ENCODE measurements at regions not wholly inside any gene's neighbourhood (a gene's known extent, or its start where the extent isn't known, plus 50 kb on each side); places are given as distances from the start of the nearest gene placed in this dataset.

DNA sequence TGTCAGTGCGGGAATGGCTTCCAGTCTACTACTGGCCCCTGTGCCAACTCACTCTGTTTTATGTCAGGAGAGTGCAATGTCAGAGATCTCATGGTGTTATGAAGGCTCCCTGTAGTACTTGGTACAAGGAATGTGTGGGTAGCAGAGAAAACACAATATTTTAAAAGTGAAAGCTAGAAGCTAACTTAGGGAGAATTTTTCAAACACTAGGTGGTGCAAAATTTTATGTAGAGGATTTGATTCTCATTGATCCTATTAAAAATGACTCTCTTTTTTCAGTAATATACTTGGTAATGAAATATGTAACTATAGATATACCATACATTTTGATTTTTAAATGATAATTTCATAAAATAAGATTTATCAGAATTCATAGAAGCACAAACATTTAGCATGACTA, 134.7 kb downstream of the JRKL start:
- Histone ChIP-seq H3F3A (ENCODE audit: insufficient read depth, low read length) (no peaks in the 10 kb centered on the region), H3K9me2 (ENCODE audit: low read depth, low read length) (no peaks in the 10 kb centered on the region), H3K9ac (ENCODE audit: low read length) (no peak overlapping the region), H3K4me1 (ENCODE audit: insufficient read depth, low read length, severe bottlenecking) (no peaks in the 10 kb centered on the region), H2AFZ (ENCODE audit: low read length) (no peak overlapping the region), H3K27ac (ENCODE audit: low read depth, low read length, poor library complexity, severe bottlenecking) (no peak overlapping the region), H3K36me3 (ENCODE audit: insufficient read depth, low read length) (no peaks in the 10 kb centered on the region), H3K4me2 (ENCODE audit: low read length) (no peak overlapping the region), H3K79me2 (ENCODE audit: insufficient read depth, low read length) (no peaks in the 10 kb centered on the region), H4K20me1 (ENCODE audit: insufficient read depth, low read length) (no peaks in the 10 kb centered on the region), H3K9me3 (ENCODE audit: low read length) (no peaks in the 10 kb centered on the region), H3K27me3 (ENCODE audit: insufficient read depth, low read length) (no peaks in the 10 kb centered on the region), H3K4me3 (ENCODE audit: low read depth, low read length, poor library complexity, severe bottlenecking) (no peak overlapping the region)
- TF ChIP-seq CTCF (IDR thresholded peaks at IDR 0.05; ENCODE audit: low read length) (0 out of 2 replicates have a peak, but pooled peaks have one; percentile 9), EZH2 (IDR thresholded peaks at IDR 0.05; ENCODE audit: borderline replicate concordance, low read length) (no peak)

GRCh38 chr11:96530473-96530872, 140.7 kb downstream of the JRKL start:
- Histone ChIP-seq H3K27ac (ENCODE audit: low read depth, low read length, poor library complexity, severe bottlenecking) (no peak overlapping the region), H3F3A (ENCODE audit: insufficient read depth, low read length) (no peaks in the 10 kb centered on the region), H3K4me1 (ENCODE audit: insufficient read depth, low read length, severe bottlenecking) (no peaks in the 10 kb centered on the region), H4K20me1 (ENCODE audit: insufficient read depth, low read length) (no peaks in the 10 kb centered on the region), H3K4me2 (ENCODE audit: low read length) (no peak overlapping the region), H3K79me2 (ENCODE audit: insufficient read depth, low read length) (no peaks in the 10 kb centered on the region), H3K9me3 (ENCODE audit: low read length) (no peaks in the 10 kb centered on the region), H3K9ac (ENCODE audit: low read length) (no peak overlapping the region), H3K4me3 (ENCODE audit: low read depth, low read length, poor library complexity, severe bottlenecking) (no peak overlapping the region), H2AFZ (ENCODE audit: low read length) (no peak overlapping the region), H3K9me2 (ENCODE audit: low read depth, low read length) (no peaks in the 10 kb centered on the region), H3K36me3 (ENCODE audit: insufficient read depth, low read length) (no peaks in the 10 kb centered on the region), H3K27me3 (ENCODE audit: insufficient read depth, low read length) (no peaks in the 10 kb centered on the region)
- no peak for TF ChIP-seq CTCF (IDR thresholded peaks at IDR 0.05; ENCODE audit: low read length)
- TF ChIP-seq EZH2 (IDR thresholded peaks at IDR 0.05; ENCODE audit: borderline replicate concordance, low read length), result no peak

GRCh38 chr11:96538104-96538503, 148.3 kb downstream of the JRKL start:
- Histone ChIP-seq H2AFZ (ENCODE audit: low read length) (no peak overlapping the region), H3K79me2 (ENCODE audit: insufficient read depth, low read length) (no peaks in the 10 kb centered on the region), H3K9me2 (ENCODE audit: low read depth, low read length) (no peaks in the 10 kb centered on the region), H3F3A (ENCODE audit: insufficient read depth, low read length) (no peaks in the 10 kb centered on the region), H3K9me3 (ENCODE audit: low read length) (no peaks in the 10 kb centered on the region), H3K27ac (ENCODE audit: low read depth, low read length, poor library complexity, severe bottlenecking) (no peak overlapping the region), H4K20me1 (ENCODE audit: insufficient read depth, low read length) (no peaks in the 10 kb centered on the region), H3K9ac (ENCODE audit: low read length) (no peak overlapping the region), H3K27me3 (ENCODE audit: insufficient read depth, low read length) (no peaks in the 10 kb centered on the region), H3K4me2 (ENCODE audit: low read length) (no peak overlapping the region), H3K4me3 (ENCODE audit: low read depth, low read length, poor library complexity, severe bottlenecking) (no peak overlapping the region), H3K4me1 (ENCODE audit: insufficient read depth, low read length, severe bottlenecking) (no peaks in the 10 kb centered on the region), H3K36me3 (ENCODE audit: insufficient read depth, low read length) (no peaks in the 10 kb centered on the region)
- TF ChIP-seq CTCF (IDR thresholded peaks at IDR 0.05; ENCODE audit: low read length), result no peak
- no peak for TF ChIP-seq EZH2 (IDR thresholded peaks at IDR 0.05; ENCODE audit: borderline replicate concordance, low read length)
